CD4-positive, CD25-positive, alpha-beta regulatory T cell (primary cell): ENCODE measurements at regions not wholly inside any gene's neighbourhood (a gene's known extent, or its start where the extent isn't known, plus 50 kb on each side); places are given as distances from the start of the nearest gene placed in this dataset.
A peak's percentile ranks its signal among the peaks of the same experiment; 100 is the strongest.

Experiments
- ATAC-seq, 2 donors: fragments of 150-1000 bp; cut with Tn5 transposase; one replicate each; pipeline ENCODE4 v1.10.0; 2021; ENCODE audit warnings: low read depth in 2 of 2, moderate number of reproducible peaks in 2 of 2, moderate library complexity in 1 of 2
- DNase-seq, 3 donors: peaks; one replicate each; pipeline versions ENCODE4 v3.0.0 to v3.0.0-alpha.2; 2012 to 2022; ENCODE audit warnings: mixed read lengths in 1 of 3
- H3K27ac ChIP-seq: one replicate; pipeline ENCODE4 v1.7.0; 2013; ENCODE audit warnings: mild to moderate bottlenecking, low read length; ENCODE audit not compliant: insufficient read depth, poor library complexity, severe bottlenecking
- H3K27me3 ChIP-seq: one replicate; pipeline ENCODE4 v1.7.0; 2013; ENCODE audit warnings: low read length; ENCODE audit not compliant: control insufficient read depth, insufficient read depth
- H3K36me3 ChIP-seq: one replicate; pipeline ENCODE4 v1.7.0; 2013; ENCODE audit warnings: mild to moderate bottlenecking, low read length, moderate library complexity; ENCODE audit not compliant: control insufficient read depth, insufficient read depth
- H3K4me1 ChIP-seq: 2 replicates; pipeline ENCODE4 v1.7.0; 2013; ENCODE audit warnings: mild to moderate bottlenecking, low read length; ENCODE audit not compliant: insufficient read depth, control insufficient read depth, poor library complexity, severe bottlenecking
- H3K4me3 ChIP-seq: one replicate; pipeline ENCODE4 v1.7.0; 2013; ENCODE audit warnings: low read depth, mild to moderate bottlenecking, low read length, moderate library complexity
- H3K9me3 ChIP-seq, 2 experiments: 1 replicate in 1 of 2; 2 replicates in 1 of 2; pipeline ENCODE4 v1.7.0; 2013; ENCODE audit warnings: low read length in 2 of 2, mild to moderate bottlenecking in 1 of 2, moderate library complexity in 1 of 2; ENCODE audit not compliant: control insufficient read depth in 2 of 2
- H3K27ac Mint-ChIP-seq, 3 donors: one replicate each; pipeline ENCODE4 v1.8.0; 2020 to 2022; ENCODE audit warnings: mild to moderate bottlenecking in 3 of 3, mixed read lengths in 3 of 3, moderate library complexity in 2 of 3
- H3K27me3 Mint-ChIP-seq: one replicate; pipeline ENCODE4 v1.8.0; 2022; ENCODE audit warnings: mild to moderate bottlenecking, mixed read lengths
- H3K36me3 Mint-ChIP-seq: one replicate; pipeline ENCODE4 v1.8.0; 2020; ENCODE audit warnings: mixed read lengths
- H3K4me1 Mint-ChIP-seq, 4 donors: one replicate each; pipeline ENCODE4 v1.8.0; 2020 to 2022; ENCODE audit warnings: mixed read lengths in 4 of 4, mild to moderate bottlenecking in 1 of 4
- H3K4me3 Mint-ChIP-seq, 4 donors: one replicate each; pipeline ENCODE4 v1.8.0; 2020 to 2022; ENCODE audit warnings: mild to moderate bottlenecking in 4 of 4, mixed read lengths in 4 of 4, moderate library complexity in 3 of 4
- H3K9me3 Mint-ChIP-seq, 7 donors: one replicate each; pipeline ENCODE4 v1.8.0; 2020 to 2022; ENCODE audit warnings: mixed read lengths in 7 of 7, mild to moderate bottlenecking in 3 of 7, moderate library complexity in 2 of 7

GRCh38 chr9:16178294-16178693 is 625.5 kb downstream of the CCDC171 start:
- no peak for ATAC-seq
- Histone ChIP-seq H3K36me3 (no peaks in the 10 kb centered on the region), H3K4me1 (no peaks in the 10 kb centered on the region), H3K9me3 (no peaks in the 10 kb centered on the region), H3K4me3 (no peak overlapping the region), H3K27me3 (no peaks in the 10 kb centered on the region), H3K27ac (no peak overlapping the region)
- Mint-ChIP-seq H3K36me3 (no peaks in the 10 kb centered on the region), H3K4me1 (peaks cover 0 to 18% (median 2%) of the 10 kb centered on the region in 4 donors), H3K27ac (no peak overlapping the region), H3K9me3 (peaks cover 0 to 7% (median 2%) of the 10 kb centered on the region in 7 donors), H3K27me3 (no peaks in the 10 kb centered on the region), H3K4me3 (no peak overlapping the region)
- no peak for DNase-seq

GRCh38 chr9:16179566-16179965 is 626.7 kb downstream of the CCDC171 start:
- Histone ChIP-seq H3K27ac (no peak overlapping the region), H3K27me3 (no peaks in the 10 kb centered on the region), H3K4me3 (no peak overlapping the region), H3K9me3 (no peaks in the 10 kb centered on the region), H3K36me3 (no peaks in the 10 kb centered on the region), H3K4me1 (no peaks in the 10 kb centered on the region)
- peak; percentile 74 to 80 for ATAC-seq
- Mint-ChIP-seq H3K9me3 (peaks cover 0 to 7% (median 2%) of the 10 kb centered on the region in 7 donors), H3K4me3 (no peak overlapping the region), H3K4me1 (peaks cover 0 to 23% (median 3%) of the 10 kb centered on the region in 4 donors), H3K27me3 (no peaks in the 10 kb centered on the region), H3K27ac (no peak overlapping the region), H3K36me3 (no peaks in the 10 kb centered on the region)
- peak in 2 of 3 donors; percentile 4 to 51 for DNase-seq

- Mint-ChIP-seq H3K4me1 (peaks cover 0 to 23% (median 4%) of the 10 kb centered on the region in 4 donors), H3K4me3 (no peak overlapping the region), H3K27ac (no peak overlapping the region), H3K36me3 (no peaks in the 10 kb centered on the region), H3K9me3 (peaks cover 0 to 7% (median 2%) of the 10 kb centered on the region in 7 donors), H3K27me3 (no peaks in the 10 kb centered on the region)
- Histone ChIP-seq H3K4me3 (no peak overlapping the region), H3K36me3 (no peaks in the 10 kb centered on the region), H3K9me3 (no peaks in the 10 kb centered on the region), H3K4me1 (no peaks in the 10 kb centered on the region), H3K27me3 (no peaks in the 10 kb centered on the region), H3K27ac (no peak overlapping the region)
- DNase-seq (no peak), ATAC-seq (no peak)
Observed at GRCh38 chr9:16180091-16180490, 627.2 kb downstream of the CCDC171 start.

GRCh38 chr9:16180546-16180945 is 627.7 kb downstream of the CCDC171 start:
- H3K27me3 Mint-ChIP-seq: no peaks in the 10 kb centered on the region
- no peak overlapping the region for H3K27ac ChIP-seq
- H3K9me3 ChIP-seq: no peaks in the 10 kb centered on the region
- DNase-seq: no peak
- no peaks in the 10 kb centered on the region for H3K36me3 ChIP-seq
- H3K27ac Mint-ChIP-seq: no peak overlapping the region
- peaks cover 0 to 23% (median 4%) of the 10 kb centered on the region in 4 donors for H3K4me1 Mint-ChIP-seq
- no peak overlapping the region for H3K4me3 Mint-ChIP-seq
- no peak overlapping the region for H3K4me3 ChIP-seq
- H3K9me3 Mint-ChIP-seq: peaks cover 0 to 7% (median 2%) of the 10 kb centered on the region in 7 donors
- no peaks in the 10 kb centered on the region for H3K4me1 ChIP-seq
- no peak for ATAC-seq
- H3K36me3 Mint-ChIP-seq: no peaks in the 10 kb centered on the region
- no peaks in the 10 kb centered on the region for H3K27me3 ChIP-seq

- Histone ChIP-seq H3K27me3 (no peaks in the 10 kb centered on the region), H3K9me3 (no peaks in the 10 kb centered on the region), H3K4me3 (no peak overlapping the region), H3K4me1 (no peaks in the 10 kb centered on the region), H3K27ac (no peak overlapping the region), H3K36me3 (no peaks in the 10 kb centered on the region)
- no peak for DNase-seq
- Mint-ChIP-seq H3K27ac (no peak overlapping the region), H3K4me1 (peaks cover 0 to 23% (median 4%) of the 10 kb centered on the region in 4 donors), H3K27me3 (no peaks in the 10 kb centered on the region), H3K36me3 (no peaks in the 10 kb centered on the region), H3K9me3 (peaks cover 0 to 7% (median 2%) of the 10 kb centered on the region in 7 donors), H3K4me3 (no peak overlapping the region)
- no peak for ATAC-seq
Observed at GRCh38 chr9:16181539-16181938, 628.7 kb downstream of the CCDC171 start.

GRCh38 chr9:16182784-16183183 is 629.9 kb downstream of the CCDC171 start:
- Histone ChIP-seq H3K27me3 (no peaks in the 10 kb centered on the region), H3K4me1 (no peaks in the 10 kb centered on the region), H3K27ac (no peak overlapping the region), H3K9me3 (no peaks in the 10 kb centered on the region), H3K36me3 (no peaks in the 10 kb centered on the region), H3K4me3 (no peak overlapping the region)
- Mint-ChIP-seq H3K4me1 (peaks cover 0 to 23% (median 4%) of the 10 kb centered on the region in 4 donors), H3K36me3 (no peaks in the 10 kb centered on the region), H3K27ac (no peak overlapping the region), H3K9me3 (peaks cover 0 to 7% (median 2%) of the 10 kb centered on the region in 7 donors), H3K4me3 (no peak overlapping the region), H3K27me3 (no peaks in the 10 kb centered on the region)
- DNase-seq (no peak), ATAC-seq (no peak)

GRCh38 chr9:16184964-16185646 is 632.3 kb downstream of the CCDC171 start:
- no peak for ATAC-seq
- H3K27ac ChIP-seq: no peak overlapping the region
- H3K27ac Mint-ChIP-seq: no peak overlapping the region

GRCh38 chr9:16191191-16191590 is 638.3 kb downstream of the CCDC171 start:
- H3K36me3 Mint-ChIP-seq: no peaks in the 10 kb centered on the region
- no peak overlapping the region for H3K4me3 ChIP-seq
- H3K9me3 Mint-ChIP-seq: peaks cover 3 to 12% (median 8%) of the 10 kb centered on the region in 7 donors
- H3K27ac Mint-ChIP-seq: no peak overlapping the region
- DNase-seq: no peak
- peaks cover 0 to 3% (median 0%) of the 10 kb centered on the region in 4 donors for H3K4me1 Mint-ChIP-seq
- no peak overlapping the region for H3K27ac ChIP-seq
- no peak overlapping the region for H3K4me3 Mint-ChIP-seq
- H3K27me3 Mint-ChIP-seq: no peaks in the 10 kb centered on the region
- ATAC-seq: no peak
- H3K27me3 ChIP-seq: no peaks in the 10 kb centered on the region
- H3K36me3 ChIP-seq: no peaks in the 10 kb centered on the region
- peaks cover 0 to 2% of the 10 kb centered on the region in 2 experiments for H3K9me3 ChIP-seq
- no peaks in the 10 kb centered on the region for H3K4me1 ChIP-seq

More at GRCh38 chr9:16184964-16185646, 632.3 kb downstream of the CCDC171 start:
- no peaks in the 10 kb centered on the region for H3K27me3 Mint-ChIP-seq
- Histone ChIP-seq H3K4me1 (no peaks in the 10 kb centered on the region), H3K9me3 (peaks cover 0 to 2% of the 10 kb centered on the region in 2 experiments), H3K4me3 (no peak overlapping the region), H3K36me3 (no peaks in the 10 kb centered on the region), H3K27me3 (no peaks in the 10 kb centered on the region)
- no peaks in the 10 kb centered on the region for H3K36me3 Mint-ChIP-seq
- no peak overlapping the region for H3K4me3 Mint-ChIP-seq
- no peak for DNase-seq
- peaks cover 0 to 15% (median 2%) of the 10 kb centered on the region in 4 donors for H3K4me1 Mint-ChIP-seq
- H3K9me3 Mint-ChIP-seq: peaks cover 1 to 12% (median 8%) of the 10 kb centered on the region in 7 donors
